Kidney epithelial cell (primary cell): ENCODE measurements at regions not wholly inside any gene's neighbourhood (a gene's known extent, or its start where the extent isn't known, plus 50 kb on each side); places are given as distances from the start of the nearest gene placed in this dataset.

ENCODE experiments used
- DNase-seq: peaks from one replicate; pipeline ENCODE4 v3.0.0-alpha.2; 2010; ENCODE audit warnings: low read depth
- H3K27me3 ChIP-seq: 2 replicates; pipeline ENCODE4 v1.6.0; 2011; ENCODE audit warnings: low read length; ENCODE audit not compliant: control insufficient read depth, insufficient read depth
- H3K36me3 ChIP-seq: 2 replicates; pipeline ENCODE4 v1.5.1; 2011; ENCODE audit warnings: low read length; ENCODE audit not compliant: control insufficient read depth, insufficient read depth
- H3K4me3 ChIP-seq: 2 replicates; pipeline ENCODE4 v1.5.1; 2011; ENCODE audit warnings: low read depth, mild to moderate bottlenecking, control low read depth, low read length
- TF ChIP-seq, protein P1 (sequence below): IDR thresholded peaks from 2 replicates; pipeline ENCODE4 v1.5.1; 2011; ENCODE audit warnings: mild to moderate bottlenecking, moderate library complexity, low read length, control low read depth, inconsistent platforms; ENCODE audit not compliant: insufficient read depth, poor library complexity, severe bottlenecking

DNA sequence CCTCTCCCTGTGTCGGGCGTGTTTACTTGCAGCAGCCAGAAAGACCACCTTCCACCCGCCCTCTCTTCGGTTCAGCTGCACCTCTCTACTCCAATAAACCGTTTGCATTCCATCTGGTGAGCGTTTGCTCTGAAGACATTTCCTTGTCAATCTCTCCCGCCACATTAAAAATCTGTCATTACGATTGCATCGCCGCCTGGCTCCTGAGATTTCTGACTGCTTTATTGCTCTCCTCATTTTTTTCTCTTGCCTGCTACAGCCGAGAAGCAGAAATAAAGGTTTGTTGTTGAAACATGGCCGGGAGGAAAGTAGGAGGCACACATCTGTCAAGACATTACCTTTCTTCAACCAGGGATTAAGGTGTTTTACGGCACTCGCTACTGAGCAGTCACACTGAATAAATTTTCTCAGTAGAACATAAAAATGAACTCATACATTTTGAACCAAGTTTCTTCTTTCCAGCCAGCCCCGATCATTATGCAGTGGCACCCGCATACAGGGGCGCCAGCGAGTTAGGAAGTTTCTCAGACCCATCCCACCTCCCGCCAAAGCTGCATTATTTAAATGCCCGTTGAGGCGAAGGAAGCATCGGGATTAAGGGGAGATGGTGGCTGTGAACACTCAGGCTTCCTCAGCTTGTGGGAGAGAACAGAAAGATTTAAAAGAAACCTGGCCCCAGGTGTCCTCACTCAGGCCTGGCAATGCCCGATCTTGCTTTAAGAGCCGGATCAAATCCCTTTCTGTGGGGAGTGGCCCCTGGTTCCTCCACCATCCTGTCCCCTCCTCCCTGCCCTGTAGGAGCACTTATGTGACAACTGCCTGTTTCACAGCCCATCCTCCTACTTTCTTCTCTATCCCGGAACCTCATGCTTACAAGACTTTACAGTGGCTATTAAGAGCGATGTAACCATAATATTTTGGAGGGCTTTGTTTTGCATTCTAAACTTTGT is 1108.9 kb downstream of the BCL11B start:
- no peak overlapping the region for H3K4me3 ChIP-seq
- H3K36me3 ChIP-seq: no peaks in the 10 kb centered on the region
- peaks cover 13% of the 10 kb centered on the region for H3K27me3 ChIP-seq
- DNase-seq: no peak
- TF ChIP-seq, protein P1, sequence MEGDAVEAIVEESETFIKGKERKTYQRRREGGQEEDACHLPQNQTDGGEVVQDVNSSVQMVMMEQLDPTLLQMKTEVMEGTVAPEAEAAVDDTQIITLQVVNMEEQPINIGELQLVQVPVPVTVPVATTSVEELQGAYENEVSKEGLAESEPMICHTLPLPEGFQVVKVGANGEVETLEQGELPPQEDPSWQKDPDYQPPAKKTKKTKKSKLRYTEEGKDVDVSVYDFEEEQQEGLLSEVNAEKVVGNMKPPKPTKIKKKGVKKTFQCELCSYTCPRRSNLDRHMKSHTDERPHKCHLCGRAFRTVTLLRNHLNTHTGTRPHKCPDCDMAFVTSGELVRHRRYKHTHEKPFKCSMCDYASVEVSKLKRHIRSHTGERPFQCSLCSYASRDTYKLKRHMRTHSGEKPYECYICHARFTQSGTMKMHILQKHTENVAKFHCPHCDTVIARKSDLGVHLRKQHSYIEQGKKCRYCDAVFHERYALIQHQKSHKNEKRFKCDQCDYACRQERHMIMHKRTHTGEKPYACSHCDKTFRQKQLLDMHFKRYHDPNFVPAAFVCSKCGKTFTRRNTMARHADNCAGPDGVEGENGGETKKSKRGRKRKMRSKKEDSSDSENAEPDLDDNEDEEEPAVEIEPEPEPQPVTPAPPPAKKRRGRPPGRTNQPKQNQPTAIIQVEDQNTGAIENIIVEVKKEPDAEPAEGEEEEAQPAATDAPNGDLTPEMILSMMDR: no peak

DNA sequence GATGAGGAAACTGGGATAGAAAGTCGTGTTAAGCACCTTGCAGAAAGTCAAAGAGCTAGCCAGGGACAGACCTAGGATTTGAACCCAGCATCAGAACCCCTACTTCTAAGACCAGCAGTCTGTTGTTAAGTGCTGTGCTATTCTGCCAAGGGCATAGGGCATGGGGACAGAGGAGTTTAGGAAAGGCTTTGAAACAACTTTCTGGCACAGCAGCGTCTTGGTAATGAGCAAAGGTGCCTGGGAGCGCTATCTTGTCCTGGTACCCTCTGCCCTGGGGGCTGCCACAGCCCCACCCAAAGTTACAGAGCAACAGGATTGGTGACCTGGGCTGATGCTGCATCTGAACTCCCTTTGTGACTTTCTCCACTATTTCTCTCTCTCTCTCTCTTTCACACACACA is 1108.1 kb downstream of the BCL11B start:
- peaks cover 13% of the 10 kb centered on the region for H3K27me3 ChIP-seq
- H3K36me3 ChIP-seq: no peaks in the 10 kb centered on the region
- DNase-seq: no peak
- TF ChIP-seq, protein P1: no peak
- no peak overlapping the region for H3K4me3 ChIP-seq

DNA sequence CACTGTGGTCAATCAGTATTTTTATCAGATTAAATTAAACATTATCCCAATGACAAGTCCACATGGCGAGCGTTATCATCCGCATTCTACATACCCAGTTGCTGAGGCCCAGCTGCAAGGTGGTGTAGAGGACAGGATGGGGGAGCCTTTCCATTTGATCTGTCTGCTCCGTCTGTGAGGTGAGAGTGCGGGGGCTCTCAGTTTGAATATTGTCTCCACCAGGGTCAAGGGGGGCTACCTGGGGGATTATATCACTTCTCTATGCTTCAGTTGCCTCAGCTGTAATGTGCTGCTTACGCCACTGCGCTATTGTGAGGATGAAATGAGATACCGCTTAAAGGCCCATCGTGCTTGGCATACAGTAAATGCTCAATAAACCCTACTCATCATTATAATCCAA is 1106.0 kb downstream of the BCL11B start:
- H3K27me3 ChIP-seq: peaks cover 13% of the 10 kb centered on the region
- no peak overlapping the region for H3K4me3 ChIP-seq
- H3K36me3 ChIP-seq: no peaks in the 10 kb centered on the region
- TF ChIP-seq, protein P1: no peak
- no peak for DNase-seq

DNA sequence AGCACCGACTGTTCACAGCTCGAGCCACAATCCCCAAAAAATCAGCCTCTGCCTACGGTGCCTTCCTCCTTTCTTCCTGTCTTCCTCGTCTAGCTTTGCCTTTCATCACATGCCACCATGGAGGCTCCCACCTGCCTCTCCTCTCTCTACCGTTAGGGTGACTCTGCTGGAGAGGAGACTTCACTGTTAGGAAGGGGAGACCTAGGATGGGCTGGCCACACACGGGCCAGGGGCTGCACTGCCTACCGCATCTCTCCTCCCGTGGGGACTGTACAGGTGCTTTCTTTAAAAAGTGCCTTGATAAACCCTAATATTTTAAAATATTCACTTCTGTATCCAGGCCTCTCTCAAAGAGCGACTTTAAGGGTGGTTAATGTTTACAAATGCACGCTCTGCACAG is 1104.7 kb downstream of the BCL11B start:
- Histone ChIP-seq H3K36me3 (no peaks in the 10 kb centered on the region), H3K4me3 (no peak overlapping the region), H3K27me3 (peaks cover 13% of the 10 kb centered on the region)
- no peak for DNase-seq
- TF ChIP-seq, protein P1: no peak

DNA sequence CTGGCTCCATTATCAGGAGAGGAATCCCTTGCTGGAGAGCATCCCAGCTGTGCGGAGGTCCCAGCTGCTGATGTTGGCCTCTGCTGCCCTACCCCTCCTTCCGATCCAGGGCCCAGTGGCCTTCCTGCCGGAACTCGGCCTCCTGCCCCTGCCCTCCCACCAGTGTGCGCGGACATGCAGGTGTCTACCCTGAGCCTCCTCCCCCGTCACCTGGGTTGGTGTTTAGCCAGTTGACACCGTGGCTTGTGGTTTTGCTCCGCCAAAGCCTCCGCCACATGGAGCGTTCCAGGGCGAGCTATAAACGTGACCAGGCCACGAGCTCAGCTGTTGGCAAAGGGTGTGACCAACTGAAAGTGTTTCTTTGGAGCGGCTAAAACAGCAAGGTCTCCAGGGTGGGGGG is 1104.3 kb downstream of the BCL11B start:
- Histone ChIP-seq H3K27me3 (peaks cover 13% of the 10 kb centered on the region), H3K4me3 (no peak overlapping the region), H3K36me3 (no peaks in the 10 kb centered on the region)
- no peak for DNase-seq
- TF ChIP-seq, protein P1: no peak
